NCI-H82 treated with DMSO at 0.1 percent for 48 hours (cell line): ENCODE measurements at regions not wholly inside any gene's neighbourhood (a gene's known extent, or its start where the extent isn't known, plus 50 kb on each side); places are given as distances from the start of the nearest gene placed in this dataset.

ENCODE experiments used
- DNase-seq: peaks from one replicate; lab custom pipeline; 2025; ENCODE audit not compliant: unreplicated experiment; lab: John Stamatoyannopoulos, UW

GRCh38 chr4:181964731-181965130, 278.5 kb upstream of the TENM3 start:
- DNase-seq = no peak

GRCh38 chr4:181966104-181966551, 277.1 kb upstream of the TENM3 start:
- no peak for DNase-seq

GRCh38 chr4:181967401-181967800, 275.8 kb upstream of the TENM3 start:
- DNase-seq = no peak

GRCh38 chr4:181968371-181968770, 274.8 kb upstream of the TENM3 start:
- DNase-seq = no peak

GRCh38 chr4:181969151-181969550, 274.1 kb upstream of the TENM3 start:
- DNase-seq = no peak

GRCh38 chr4:181970366-181970765, 272.8 kb upstream of the TENM3 start:
- DNase-seq = no peak

- no peak for DNase-seq
Observed at GRCh38 chr4:181971411-181971810, 271.8 kb upstream of the TENM3 start.

GRCh38 chr4:181971973-181972372, 271.2 kb upstream of the TENM3 start:
- no peak for DNase-seq

GRCh38 chr4:181976764-181977163, 266.4 kb upstream of the TENM3 start:
- no peak for DNase-seq

- DNase-seq = no peak
Observed at GRCh38 chr4:181982437-181982836, 260.8 kb upstream of the TENM3 start.

GRCh38 chr4:181982856-181983255, 260.3 kb upstream of the TENM3 start:
- no peak for DNase-seq

- DNase-seq = no peak
Observed at GRCh38 chr4:181987392-181987791, 255.8 kb upstream of the TENM3 start.

GRCh38 chr4:181989071-181989470, 254.1 kb upstream of the TENM3 start:
- DNase-seq = no peak

GRCh38 chr4:181991369-181992108, 251.7 kb upstream of the TENM3 start:
- DNase-seq = no peak

GRCh38 chr4:181998398-181999295, 244.6 kb upstream of the TENM3 start:
- DNase-seq = no peak

GRCh38 chr4:182000077-182000476, 243.1 kb upstream of the TENM3 start:
- DNase-seq = no peak

GRCh38 chr4:182010876-182011275, 232.3 kb upstream of the TENM3 start:
- no peak for DNase-seq

GRCh38 chr4:182014164-182014563, 229.0 kb upstream of the TENM3 start:
- no peak for DNase-seq

- DNase-seq = no peak
Observed at GRCh38 chr4:182015014-182015413, 228.2 kb upstream of the TENM3 start.

- no peak for DNase-seq
Observed at GRCh38 chr4:182015893-182016292, 227.3 kb upstream of the TENM3 start.

- no peak for DNase-seq
Observed at GRCh38 chr4:182017038-182017437, 226.2 kb upstream of the TENM3 start.

GRCh38 chr4:182018691-182019090, 224.5 kb upstream of the TENM3 start:
- DNase-seq = no peak
